PC-3 (cell line): ENCODE measurements at regions not wholly inside any gene's neighbourhood (a gene's known extent, or its start where the extent isn't known, plus 50 kb on each side); places are given as distances from the start of the nearest gene placed in this dataset.
A peak's percentile ranks its signal among the peaks of the same experiment; 100 is the strongest.

Source experiments
- CTCF ChIP-seq: fragments of 300-600 bp; sonication (generic); conservative IDR thresholded peaks from 2 replicates; pipeline ENCODE4 v1.5.1; 2017; ENCODE audit warnings: antibody characterized with exemption, low read depth, mild to moderate bottlenecking, low read length
- EZH2 ChIP-seq: fragments of 300-600 bp; sonication (generic); IDR thresholded peaks from one replicate; pipeline ENCODE4 v1.6.1; 2017; ENCODE audit warnings: antibody characterized with exemption, mild to moderate bottlenecking, low read length; ENCODE audit not compliant: unreplicated experiment

- peak; percentile 97 for TF ChIP-seq CTCF
- TF ChIP-seq EZH2, result no peak
Observed at GRCh38 chr3:182683453-182683852, 109.9 kb upstream of the ATP11B start.
